HG03108 (cell line): ENCODE measurements at regions not wholly inside any gene's neighbourhood (a gene's known extent, or its start where the extent isn't known, plus 50 kb on each side); places are given as distances from the start of the nearest gene placed in this dataset.

ENCODE experiments used
- ATAC-seq: cut with Tn5 transposase; IDR thresholded peaks from one replicate; pipeline ENCODE4 v1.9.1; 2021; ENCODE audit warnings: moderate library complexity; ENCODE audit not compliant: unreplicated experiment

DNA sequence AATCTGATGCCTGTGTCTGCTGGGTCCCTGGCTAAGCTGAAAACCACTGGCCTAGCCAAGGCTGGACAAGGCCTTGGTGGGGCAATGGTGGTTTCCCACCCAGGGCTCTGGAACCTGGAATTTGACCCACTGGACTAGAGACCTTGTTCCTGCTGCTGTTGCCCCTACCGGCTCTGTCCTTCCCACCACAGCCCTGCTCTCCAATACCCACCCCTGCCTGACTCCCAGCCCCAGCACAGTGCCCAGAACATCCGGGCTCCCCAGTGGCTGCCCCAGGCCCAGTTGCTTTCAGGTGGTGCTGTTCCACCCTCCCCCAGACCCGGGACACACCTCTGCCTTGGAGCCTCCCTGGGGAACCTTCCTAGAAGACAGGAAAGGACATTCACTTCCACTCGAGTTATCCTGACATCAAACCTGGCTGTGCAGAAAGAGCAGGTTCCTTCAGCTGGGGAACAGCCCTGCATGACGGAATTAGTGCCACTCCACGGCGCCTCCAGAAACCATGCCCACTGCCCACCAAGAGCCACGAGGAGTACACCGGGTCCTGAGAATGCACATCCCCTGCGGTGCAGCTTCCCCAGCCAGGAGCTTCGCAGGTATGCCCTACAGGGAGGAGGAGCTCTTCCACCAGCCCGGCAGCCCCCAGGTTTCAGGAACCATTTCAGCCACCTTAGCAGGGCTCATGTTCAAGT lies 152.8 kb downstream of the OAT start:
- no peak for ATAC-seq

DNA sequence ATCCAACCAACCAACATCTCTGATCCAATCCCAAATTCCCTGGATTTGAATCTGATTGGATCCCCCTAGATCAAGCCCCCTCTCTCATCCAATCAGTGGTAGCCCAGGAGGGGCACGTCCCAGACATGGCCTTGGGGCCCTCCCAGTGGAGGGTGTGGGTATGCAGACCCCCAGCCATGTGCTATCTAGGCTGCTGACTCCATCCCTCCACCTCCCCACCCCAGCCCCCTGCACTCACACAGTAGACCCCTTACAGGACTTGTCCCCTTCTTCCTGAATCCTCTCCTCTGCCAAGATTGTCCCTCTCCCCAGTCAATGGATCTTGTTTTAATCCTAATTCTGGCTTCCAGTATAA lies 153.4 kb downstream of the OAT start:
- ATAC-seq, result no peak

DNA sequence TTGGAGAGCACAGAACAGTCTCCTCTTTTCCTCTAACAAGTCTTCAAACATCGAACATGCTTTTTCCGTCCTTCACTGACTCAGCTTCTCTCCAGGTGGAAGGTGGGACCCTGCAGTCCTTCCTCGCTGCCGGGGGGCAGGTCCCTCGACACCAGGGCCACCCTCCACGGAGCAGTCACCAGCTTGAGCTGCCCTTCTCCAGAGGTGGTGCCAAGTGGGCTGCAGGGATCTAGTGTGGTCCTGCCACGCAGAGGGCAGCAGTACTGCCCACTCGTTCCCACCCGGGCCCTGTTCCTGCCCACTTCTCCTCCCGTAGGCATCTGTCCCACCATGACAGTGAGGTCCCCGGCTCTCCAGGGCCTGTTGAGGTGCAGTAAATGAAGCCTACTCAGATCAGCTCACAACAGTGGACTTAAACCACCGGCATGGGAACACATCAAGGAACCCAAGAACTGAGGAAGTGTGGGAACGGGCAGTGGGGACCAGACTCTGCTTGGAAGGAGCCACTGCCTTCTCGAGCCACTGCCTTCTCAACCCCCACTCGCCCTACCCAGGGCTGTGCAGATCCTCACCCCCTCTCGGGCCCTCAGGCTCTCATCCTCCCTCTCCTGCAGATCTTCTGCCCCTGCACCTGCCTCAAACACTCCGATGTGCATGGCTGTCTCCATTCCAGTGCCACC lies 153.9 kb downstream of the OAT start:
- no peak for ATAC-seq

DNA sequence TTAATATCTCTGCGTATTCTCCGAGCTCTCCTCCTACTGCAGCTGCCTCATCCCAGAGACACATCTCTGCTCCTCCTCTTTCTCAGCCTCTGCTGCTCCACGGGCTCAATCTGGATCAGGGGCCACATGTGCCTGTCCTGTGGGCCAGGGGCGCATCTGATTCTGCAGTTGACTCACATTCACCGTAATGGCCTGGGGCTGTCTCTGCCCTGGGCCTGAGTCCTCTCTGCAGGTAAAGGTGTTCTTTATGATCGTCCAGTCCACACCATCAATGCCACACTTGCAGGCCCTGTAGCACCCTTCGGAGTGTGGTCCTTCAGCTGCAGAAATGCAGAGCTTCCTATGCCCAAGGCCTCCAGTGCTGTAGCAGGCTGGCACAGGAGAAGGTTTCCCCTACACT lies 154.5 kb downstream of the OAT start:
- ATAC-seq, result no peak

DNA sequence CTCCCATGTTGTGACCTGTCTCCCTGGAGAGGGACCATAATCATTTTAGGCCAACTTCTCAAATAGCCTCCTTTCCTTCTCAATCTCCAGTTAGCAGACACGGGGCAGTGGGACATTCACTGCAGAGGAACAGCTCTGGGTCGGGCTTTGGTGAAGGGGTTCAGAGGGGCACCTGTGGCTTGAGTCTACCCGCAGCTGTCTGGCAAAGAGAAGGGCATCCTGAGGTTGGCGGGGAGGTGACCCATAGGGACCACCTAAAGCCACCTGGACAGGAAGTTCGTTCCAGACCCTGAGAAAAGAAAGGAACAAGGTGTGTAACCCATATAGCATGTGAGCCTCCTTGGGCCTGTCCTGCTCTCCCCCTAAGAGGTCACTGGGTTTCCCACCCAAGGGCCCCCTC lies 155.0 kb downstream of the OAT start:
- no peak for ATAC-seq

DNA sequence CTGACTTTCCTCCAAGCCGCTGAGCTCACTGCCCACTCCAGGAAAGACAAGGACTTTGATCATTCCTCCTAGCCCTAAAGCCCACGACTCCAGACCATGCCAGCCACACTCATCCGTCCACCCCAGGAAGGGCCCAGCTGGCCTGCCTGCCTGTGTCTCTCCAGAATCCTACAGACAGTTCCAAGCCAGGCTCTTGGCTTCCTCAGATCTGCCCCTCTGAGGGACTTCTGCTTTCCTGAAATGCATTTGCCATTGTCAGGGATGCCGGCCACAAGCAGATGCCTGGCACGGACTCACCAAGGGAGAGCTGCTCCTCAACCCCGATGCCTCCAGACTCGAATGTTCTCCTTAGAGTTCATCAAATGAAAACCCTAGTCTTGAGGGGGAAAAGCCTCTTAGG lies 155.8 kb downstream of the OAT start:
- ATAC-seq, result no peak

DNA sequence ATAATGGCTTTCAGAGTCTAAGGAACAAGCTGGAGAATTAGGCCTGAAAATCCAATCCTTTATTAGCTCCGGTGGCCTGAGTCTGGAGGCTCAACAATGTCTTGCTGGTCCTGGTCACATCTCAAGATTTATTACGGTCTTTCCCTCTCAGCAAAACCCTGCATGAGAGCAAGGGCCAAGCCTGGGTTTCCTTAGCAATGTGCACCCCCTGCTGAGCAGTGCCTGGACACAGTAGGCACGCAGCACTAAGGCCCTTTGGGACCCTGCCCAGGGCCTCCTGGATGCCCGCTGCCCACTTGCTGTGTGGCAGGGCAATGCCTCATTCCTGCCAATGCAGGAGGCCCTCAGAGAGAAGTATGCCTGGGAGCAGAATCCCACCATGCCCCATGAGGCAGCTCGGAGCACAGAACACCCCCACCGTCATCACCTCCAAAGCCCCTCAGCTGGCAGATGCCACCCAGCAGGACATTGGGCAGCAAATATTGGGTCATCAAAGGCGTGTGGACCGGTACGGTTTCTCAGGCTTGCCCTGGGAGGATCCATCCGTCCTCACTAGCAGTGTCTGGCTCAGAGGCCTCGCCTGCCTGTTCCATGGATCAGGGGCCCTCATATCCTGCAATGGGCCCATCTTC lies 156.4 kb downstream of the OAT start:
- no peak for ATAC-seq

DNA sequence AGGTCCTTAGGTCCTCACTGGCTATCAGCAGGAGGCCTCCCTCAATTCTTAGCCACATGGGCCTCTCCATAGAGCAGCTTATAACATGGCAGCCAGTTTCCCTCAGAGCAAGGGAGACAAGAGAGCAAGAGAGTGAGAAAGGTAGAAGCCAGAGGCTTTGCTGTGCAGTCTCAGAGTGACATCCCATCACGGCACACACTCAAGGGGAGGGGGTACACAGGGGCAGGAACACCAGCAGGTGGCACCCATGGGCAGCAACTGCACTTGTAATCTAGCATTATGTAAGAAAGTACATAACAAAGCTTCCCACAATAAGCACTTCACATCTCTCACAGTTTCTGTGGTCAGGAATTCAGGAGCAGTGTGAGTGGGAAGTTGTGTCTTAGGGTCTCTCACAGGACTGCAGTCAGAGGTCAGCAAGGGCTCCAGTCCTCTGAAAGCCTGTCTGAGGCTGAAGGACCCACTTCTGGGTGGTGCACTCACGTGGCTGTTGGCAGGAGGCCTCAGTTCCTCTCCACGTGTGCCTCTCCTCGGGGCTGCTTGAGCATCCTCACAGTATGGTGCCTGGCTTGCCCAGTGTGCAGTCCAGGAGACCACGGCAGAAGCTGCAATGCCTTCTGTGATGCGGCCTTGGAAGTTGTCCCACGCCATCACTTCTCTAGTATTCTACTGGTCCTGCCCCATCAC lies 159.4 kb downstream of the OAT start:
- no peak for ATAC-seq

DNA sequence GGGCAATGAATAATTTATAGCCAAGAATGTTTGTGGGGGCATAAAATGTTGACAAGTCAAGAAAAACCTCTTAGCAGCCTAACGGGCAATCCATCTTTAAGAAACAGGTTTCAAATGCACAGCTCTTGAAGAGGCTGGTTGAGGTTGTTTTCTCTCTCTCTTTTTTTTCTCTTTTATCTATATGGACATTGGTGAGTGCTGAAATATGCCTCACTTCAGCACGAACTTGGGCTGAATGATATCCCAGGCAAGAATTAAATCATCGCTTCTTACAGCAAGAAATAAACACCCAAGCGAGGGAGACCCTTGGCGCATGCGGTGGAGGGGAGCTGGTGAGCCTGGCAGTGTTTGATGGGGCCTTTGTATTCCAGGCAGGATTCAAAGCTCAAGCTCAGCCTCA lies 160.9 kb downstream of the OAT start:
- no peak for ATAC-seq

DNA sequence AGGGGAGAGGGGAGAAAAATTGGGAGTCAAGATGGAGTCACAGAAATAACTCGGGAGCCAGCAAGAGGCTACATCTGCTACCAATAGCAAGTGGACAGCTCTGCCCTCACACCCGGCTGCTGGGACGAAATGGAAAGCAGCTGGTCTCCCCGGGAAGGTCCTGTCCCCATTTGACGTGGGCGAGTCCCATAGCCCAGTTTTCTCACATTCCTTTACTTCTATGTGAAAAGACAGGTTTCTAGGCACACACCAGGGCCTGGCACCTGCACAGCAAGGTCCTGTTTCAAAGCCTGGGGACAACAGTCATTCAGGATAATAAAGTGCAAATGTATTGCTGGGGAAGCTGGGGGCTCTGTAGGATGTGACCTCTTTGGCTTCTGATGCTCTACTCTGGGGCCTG lies 162.6 kb downstream of the OAT start:
- no peak for ATAC-seq

DNA sequence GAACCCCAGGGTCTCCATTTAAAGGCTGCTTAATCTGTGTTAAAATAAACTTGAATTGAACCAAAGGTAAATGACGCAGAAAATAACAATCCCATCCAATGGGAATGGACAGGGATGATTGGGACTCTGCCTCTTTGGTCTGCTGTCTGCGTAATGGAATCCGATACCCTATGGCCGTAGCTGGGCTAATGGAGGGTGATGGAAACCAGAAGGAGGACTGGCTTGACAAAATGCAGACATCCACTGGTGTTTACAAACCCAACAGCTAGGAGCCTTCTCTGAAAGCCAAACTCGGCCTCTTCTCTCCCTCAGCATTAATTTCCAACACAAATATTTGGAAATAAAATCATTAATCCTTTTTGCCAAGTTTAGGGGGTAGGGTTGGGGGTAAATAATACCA lies 162.2 kb upstream of the CHST15 start:
- ATAC-seq, result no peak

DNA sequence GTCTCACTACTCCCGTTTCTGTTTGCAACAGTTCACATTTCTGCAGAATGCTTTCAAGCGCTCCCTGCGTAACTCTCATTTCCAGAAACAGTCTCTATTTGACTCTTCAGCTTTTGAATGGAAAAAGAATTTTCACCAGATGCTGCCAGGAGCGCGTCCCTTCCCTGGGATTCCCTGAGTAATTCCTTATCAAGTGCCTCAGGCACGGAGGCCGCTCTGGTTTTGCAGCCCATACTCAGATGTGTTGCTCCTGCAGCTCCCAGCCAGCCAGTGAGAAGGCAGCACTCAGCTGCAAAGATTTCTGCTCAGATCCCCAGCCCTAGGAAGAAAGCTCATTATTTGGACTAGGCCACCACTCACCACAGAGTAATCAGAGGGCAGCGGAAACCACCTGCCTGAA lies 161.1 kb upstream of the CHST15 start:
- no peak for ATAC-seq

DNA sequence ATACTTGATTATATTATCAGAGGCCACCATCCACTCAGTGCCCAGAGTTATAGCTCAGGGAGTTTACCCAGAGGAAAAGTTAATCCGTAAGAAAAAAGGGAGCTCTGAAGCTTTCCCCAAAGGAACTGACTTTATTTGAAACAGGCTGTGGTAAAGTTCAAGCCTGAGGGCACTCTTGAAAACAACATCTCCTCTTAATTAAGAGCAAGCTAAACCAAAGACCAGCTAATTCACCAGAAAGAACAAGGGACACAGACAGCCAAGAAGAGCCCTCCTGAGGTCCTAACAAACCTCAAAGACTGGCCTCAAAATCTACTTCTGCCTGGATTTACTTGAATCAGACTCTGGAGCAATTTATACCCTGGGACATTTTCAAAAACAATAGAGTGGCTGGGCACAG lies 159.6 kb upstream of the CHST15 start:
- no peak for ATAC-seq

DNA sequence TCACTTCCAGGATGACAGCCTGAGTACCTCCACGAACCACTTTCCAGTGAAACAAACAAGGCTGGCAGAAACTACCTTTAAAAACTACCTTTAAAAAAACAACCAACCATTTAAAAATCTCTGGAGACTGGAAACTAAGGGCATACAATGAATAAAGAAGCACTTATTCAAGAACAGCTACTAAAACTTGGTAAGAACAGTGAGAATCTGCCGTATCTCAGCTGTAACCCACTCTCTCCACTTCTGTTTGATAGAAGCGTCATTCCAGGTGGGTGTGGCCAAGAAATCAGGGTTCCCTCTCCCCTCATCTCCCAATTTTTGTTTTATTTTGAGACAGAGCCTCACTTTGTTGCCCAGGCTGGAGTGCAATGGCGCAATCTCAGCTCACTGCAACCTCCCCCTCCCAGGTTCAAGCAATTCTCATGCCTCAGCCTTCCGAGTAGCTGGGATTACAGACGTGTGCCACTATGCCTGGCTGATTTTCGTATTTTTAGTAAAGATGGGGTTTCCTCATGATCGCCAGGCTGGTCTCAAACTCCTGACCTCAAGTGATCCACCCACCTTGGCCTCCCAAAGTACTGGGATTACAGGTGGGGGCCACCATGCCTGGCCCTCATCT lies 158.8 kb upstream of the CHST15 start:
- ATAC-seq, result no peak

DNA sequence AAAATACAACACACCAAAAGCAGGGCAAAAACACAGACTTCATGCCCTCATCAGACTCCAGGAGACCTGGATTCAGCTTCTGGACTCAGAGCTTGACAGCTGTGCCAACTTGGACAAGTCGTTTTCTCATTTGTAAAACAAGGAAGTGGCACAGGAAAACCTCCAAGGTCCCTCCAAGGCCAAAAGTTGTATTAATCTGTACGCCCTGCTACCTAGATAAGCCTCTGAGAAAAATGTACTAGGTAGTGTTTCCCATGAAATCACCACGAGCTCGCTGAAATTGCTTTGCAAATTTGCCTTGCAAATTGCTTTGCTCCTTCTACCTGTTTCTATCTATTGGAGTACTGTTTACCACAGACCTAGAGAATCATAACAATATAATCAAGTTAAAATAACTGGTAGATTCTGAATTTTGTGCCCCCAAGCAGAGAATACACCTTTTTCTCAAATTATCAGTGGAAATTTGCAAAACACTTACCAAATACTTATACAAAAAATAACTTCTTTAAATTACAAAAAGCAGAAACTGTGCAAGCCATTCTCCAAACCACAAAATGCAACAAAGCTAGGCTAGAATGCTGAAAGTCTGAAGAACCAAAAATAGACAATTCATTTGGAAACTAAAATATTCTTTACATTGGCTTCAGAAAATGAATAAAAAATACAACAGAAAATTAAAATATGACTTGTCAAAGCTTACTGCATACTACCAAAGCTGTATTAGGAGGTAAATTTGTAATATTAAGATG lies 158.1 kb upstream of the CHST15 start:
- no peak for ATAC-seq

DNA sequence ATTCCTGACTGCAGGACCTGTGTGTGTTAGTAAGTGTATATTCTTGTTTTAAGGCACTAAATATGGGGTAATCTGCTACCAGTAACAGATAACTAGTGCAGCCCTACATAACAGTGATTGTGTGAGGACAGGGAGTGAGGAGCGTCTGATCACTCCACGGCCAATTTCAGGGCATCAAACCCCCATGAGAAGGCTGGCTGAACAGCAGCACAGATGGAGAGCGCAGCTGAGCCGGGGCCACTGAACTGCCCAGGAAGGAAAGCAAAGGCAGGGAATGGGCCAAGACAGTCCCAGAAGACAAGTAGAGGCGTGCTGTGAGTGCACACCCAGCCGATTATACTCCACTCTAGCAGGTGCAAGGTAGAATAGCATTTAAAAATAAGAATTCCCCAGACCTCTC lies 157.1 kb upstream of the CHST15 start:
- ATAC-seq, result no peak

DNA sequence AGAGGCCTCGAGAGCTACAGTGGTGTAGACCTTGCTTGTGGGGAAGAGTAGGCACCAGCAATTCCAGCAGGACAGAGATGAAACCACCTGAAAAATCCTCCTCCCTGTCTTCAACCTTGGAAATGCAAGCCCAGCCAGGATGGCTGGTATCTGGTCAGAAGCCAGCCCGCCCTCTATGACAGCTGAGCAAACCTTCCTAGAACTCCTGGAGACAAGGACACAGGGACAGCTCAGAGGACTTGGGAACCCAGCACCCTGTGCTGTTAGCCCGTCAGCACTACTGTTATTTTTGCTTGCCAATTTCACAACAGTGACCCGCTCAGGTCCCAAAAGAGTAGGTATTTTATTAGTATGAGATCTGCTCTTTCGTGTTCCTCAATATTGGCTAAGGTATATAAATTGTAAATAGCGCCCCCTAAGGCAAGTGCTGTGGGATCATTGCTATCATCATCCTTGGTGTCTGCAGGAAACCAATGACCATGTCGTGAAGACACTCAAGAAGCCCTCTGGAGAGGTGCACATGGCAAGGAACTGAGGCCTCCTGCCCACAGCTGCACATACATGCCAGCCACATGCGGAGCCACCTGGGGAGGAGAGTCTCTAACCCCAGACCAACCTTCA lies 156.5 kb upstream of the CHST15 start:
- ATAC-seq, result no peak

DNA sequence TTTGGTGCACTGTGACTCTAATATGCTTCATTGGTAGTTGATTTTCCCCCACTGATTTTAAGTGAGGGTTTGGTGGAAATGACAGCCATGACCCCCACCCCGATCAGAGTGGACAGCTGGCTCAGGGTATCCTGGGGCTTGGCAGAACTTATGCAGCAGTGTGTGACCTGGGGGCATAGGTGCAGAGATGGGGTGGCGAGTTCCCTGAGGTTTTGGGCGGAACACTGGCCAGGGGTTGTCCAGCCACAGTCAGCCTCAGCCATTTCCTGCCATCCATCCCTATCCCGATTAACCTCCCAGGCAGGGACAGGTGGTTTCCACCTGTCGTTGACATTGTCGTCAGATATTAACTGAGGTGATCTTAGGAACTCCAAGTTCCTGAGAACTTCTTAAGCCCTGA lies 155.8 kb upstream of the CHST15 start:
- ATAC-seq, result no peak

DNA sequence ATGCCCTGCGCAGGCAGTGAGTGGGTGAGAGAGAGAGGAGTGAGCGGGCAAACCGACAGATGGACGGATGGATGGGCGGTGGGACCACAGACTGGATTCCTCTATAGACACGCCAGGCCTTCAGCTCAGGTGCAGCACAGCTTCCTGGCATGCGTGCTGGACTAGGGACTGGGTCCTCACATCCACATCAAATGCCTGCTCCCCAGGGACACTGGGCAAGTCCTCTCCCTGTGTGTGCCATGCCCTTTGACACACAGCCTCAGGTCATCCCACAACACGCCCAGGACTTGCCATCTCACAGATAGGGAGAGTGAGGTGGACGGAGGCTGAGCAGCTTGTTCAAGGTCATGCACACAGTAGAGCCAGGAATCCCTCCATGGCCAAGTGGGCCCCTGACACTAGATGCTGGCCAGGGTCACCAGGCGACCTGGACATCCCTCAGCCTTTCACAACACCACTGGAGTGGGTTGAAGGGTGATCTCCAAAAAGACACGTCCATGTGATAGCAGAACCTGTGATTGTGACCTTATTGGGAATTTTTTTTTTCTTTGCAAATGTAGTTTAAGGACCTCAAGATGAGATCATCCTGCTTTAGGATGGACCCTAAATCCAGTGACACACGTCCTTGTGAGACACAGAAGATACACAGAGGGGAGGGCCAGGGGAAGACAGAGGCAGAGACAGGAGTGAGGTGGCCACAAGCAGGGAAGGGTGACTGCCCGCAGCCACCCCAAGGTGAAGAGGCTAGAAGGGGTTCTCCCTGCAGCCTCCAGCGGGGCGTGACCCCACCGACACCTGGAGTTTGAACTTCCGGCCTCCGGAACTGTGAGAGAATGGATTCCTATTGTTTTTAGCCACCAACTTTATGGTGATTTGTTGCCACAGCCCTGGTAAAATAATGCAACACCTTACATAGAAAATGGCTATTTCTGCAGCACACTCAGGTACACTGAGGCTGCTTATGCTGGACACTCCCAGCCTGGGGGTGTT lies 155.0 kb upstream of the CHST15 start:
- no peak for ATAC-seq
